ENCODE measurements at regions not wholly inside any gene's neighbourhood (a gene's known extent, or its start where the extent isn't known, plus 50 kb on each side); places are given as distances from the start of the nearest gene placed in this dataset.

DNA sequence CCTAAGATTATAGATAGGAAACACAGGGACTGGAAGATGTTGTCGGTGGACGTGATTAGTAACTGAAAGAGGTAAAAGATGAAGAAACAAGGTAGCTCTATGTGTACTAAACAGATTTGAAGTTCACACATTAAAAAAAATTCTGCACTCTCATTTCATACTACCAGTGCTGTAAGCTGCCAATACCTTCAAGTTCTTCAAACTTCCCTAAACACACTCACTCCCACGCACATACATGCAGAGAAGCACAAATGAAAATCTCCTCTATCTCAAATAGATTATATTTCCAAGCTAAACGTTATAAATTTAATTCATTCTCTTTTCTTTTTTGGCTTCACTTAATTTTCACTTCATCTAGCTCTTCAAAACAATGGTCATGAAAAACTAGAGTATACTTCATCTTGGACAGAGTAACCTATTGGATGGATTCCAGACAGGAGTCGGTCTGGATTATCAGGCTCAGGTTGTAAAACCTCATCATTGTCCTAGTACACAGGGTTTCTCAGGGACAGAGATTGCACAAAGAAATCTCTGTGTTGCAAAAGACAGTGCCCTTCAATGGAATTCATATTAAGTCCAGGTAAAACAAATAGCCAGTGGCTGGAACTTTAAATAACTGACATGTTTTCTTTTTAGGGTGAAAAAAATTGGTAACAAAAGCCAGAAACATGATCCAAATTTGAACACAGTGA is 408.1 kb upstream of the ZNF385D start (continued):
- TF ChIP-seq, protein P1, sequence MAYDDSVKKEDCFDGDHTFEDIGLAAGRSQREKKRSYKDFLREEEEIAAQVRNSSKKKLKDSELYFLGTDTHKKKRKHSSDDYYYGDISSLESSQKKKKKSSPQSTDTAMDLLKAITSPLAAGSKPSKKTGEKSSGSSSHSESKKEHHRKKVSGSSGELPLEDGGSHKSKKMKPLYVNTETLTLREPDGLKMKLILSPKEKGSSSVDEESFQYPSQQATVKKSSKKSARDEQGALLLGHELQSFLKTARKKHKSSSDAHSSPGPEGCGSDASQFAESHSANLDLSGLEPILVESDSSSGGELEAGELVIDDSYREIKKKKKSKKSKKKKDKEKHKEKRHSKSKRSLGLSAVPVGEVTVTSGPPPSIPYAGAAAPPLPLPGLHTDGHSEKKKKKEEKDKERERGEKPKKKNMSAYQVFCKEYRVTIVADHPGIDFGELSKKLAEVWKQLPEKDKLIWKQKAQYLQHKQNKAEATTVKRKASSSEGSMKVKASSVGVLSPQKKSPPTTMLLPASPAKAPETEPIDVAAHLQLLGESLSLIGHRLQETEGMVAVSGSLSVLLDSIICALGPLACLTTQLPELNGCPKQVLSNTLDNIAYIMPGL (CRISPR knock-in tag; IDR thresholded peaks at IDR 0.05; ENCODE audit: borderline replicate concordance): no peak
- no peak for TF ChIP-seq ZSCAN20 (CRISPR knock-in tag; IDR thresholded peaks at IDR 0.05)

DNA sequence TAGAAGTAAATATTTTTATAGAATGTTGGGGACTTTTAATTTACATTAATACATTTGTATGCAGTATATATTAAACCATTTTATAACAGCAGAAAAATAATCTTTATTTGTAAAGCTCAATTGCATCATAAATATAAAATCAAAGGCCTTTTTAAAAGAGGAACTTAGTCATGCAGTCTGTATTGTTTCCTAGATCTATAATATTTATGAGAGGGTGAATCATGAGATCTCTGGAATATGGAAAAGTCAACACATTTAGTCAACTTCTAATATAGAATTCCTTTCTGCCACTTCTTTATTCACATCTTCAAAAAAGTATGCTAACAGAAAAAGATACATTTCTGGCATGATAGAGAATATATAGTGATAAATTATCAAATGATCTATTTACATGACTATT is 410.3 kb upstream of the ZNF385D start:
- DNase-seq (ENCODE audit: low read depth in 1 of 2, low spot score in 1 of 2) (no peak), FAIRE-seq (no peak), ATAC-seq (no peak)
- POLR2A ChIA-PET: no interaction called here
- no peak overlapping the region for H3K4me3 ChIP-seq
- TF ChIP-seq ZSCAN20 (CRISPR knock-in tag; IDR thresholded peaks at IDR 0.05) (no peak), HDAC2 (IDR thresholded peaks at IDR 0.05) (no peak), MAFK (IDR thresholded peaks at IDR 0.05; ENCODE audit: partially characterized antibody) (no peak), SREBF2 (IDR thresholded peaks at IDR 0.05) (no peak), EP300 (IDR thresholded peaks at IDR 0.05) (no peak), ZNF302 (CRISPR knock-in tag; IDR thresholded peaks at IDR 0.05) (no peak)
- TF ChIP-seq, protein P2, sequence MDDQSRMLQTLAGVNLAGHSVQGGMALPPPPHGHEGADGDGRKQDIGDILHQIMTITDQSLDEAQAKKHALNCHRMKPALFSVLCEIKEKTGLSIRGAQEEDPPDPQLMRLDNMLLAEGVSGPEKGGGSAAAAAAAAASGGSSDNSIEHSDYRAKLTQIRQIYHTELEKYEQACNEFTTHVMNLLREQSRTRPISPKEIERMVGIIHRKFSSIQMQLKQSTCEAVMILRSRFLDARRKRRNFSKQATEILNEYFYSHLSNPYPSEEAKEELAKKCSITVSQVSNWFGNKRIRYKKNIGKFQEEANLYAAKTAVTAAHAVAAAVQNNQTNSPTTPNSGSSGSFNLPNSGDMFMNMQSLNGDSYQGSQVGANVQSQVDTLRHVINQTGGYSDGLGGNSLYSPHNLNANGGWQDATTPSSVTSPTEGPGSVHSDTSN (IDR thresholded peaks at IDR 0.05): no peak
- CTCF ChIA-PET: no interaction called here
- no peak overlapping the region for H3K27ac ChIP-seq
- no peak overlapping the region for H3K4me2 ChIP-seq
- H3K4me1 ChIP-seq: no peaks in the 10 kb centered on the region
- no peaks in the 10 kb centered on the region for H3K9me3 ChIP-seq

DNA sequence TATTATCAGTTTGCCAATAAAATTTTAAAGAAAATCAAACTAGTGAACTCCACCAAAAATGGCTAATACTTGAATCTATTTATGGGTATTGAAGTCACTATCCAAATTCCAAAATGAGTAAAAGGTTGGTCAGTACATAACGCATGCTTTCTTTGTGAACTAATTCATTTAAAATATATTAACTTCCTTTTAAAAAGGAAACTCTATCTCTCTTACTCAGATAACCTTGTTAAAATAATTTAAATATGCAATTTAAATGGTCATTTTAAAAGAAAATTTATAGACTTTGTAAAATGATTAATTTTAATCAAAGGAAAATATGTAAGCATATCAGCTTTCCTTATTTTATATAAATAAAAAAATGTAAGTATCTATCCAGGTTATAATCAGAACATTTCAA is 419.4 kb upstream of the ZNF385D start:
- no peak for FAIRE-seq
- Histone ChIP-seq H3K4me2 (no peak overlapping the region), H3K4me1 (no peaks in the 10 kb centered on the region), H3K27ac (no peak overlapping the region), H3K9me3 (no peaks in the 10 kb centered on the region), H3K4me3 (no peak overlapping the region)
- no peak for DNase-seq (ENCODE audit: low read depth in 1 of 2, low spot score in 1 of 2)
- no peak for ATAC-seq
- 44% methylated on average over 1 of the region's 1 CpG for WGBS (ENCODE audit: missing lambda C conversion rate)
- ChIA-PET POLR2A (no interaction called here), CTCF (no interaction called here)
- no peak for TF ChIP-seq ZC3H11A (IDR thresholded peaks at IDR 0.05)
- TF ChIP-seq, protein P3, sequence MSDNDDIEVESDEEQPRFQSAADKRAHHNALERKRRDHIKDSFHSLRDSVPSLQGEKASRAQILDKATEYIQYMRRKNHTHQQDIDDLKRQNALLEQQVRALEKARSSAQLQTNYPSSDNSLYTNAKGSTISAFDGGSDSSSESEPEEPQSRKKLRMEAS (IDR thresholded peaks at IDR 0.05): no peak
- no peak for TF ChIP-seq GATA3 (IDR thresholded peaks at IDR 0.05; ENCODE audit: borderline replicate concordance)
- no peak for TF ChIP-seq RAD21 (conservative IDR thresholded peaks at IDR 0.05 in 1 of 2, IDR thresholded peaks at IDR 0.05 in 1 of 2)
- no peak for TF ChIP-seq EP300 (IDR thresholded peaks at IDR 0.05)
- TF ChIP-seq, protein P4, sequence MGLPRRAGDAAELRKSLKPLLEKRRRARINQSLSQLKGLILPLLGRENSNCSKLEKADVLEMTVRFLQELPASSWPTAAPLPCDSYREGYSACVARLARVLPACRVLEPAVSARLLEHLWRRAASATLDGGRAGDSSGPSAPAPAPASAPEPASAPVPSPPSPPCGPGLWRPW (IDR thresholded peaks at IDR 0.05): no peak
- no peak for TF ChIP-seq RFX5 (IDR thresholded peaks at IDR 0.05)
- no peak for TF ChIP-seq JUN (IDR thresholded peaks at IDR 0.05)
- TF ChIP-seq MAFK (IDR thresholded peaks at IDR 0.05; ENCODE audit: partially characterized antibody): no peak
- no peak for TF ChIP-seq NFE2L2 (conservative IDR thresholded peaks at IDR 0.05; ENCODE audit: low read length)
- TF ChIP-seq, protein P5, sequence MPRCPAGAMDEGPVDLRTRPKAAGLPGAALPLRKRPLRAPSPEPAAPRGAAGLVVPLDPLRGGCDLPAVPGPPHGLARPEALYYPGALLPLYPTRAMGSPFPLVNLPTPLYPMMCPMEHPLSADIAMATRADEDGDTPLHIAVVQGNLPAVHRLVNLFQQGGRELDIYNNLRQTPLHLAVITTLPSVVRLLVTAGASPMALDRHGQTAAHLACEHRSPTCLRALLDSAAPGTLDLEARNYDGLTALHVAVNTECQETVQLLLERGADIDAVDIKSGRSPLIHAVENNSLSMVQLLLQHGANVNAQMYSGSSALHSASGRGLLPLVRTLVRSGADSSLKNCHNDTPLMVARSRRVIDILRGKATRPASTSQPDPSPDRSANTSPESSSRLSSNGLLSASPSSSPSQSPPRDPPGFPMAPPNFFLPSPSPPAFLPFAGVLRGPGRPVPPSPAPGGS (IDR thresholded peaks at IDR 0.05): no peak

DNA sequence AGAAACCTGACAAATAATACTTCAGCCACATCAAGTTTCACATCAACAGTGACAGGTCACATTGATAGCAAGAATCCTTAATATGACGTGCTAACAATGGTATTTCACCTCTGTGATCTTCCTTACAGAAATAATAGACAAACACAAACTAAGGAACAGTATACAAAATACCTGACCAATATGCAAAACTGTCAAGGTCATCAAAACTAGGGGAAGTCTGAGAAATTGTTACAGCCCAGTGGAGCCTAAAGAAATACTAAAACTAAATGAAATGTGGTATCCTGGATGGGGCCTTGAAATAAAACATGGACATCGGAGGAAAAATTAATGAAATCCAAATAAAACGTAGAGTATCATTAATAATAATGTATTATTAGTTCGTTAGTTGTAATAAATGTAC is 422.0 kb upstream of the ZNF385D start:
- POLR2A ChIA-PET: no interaction called here
- WGBS (ENCODE audit: missing lambda C conversion rate): 17% methylated on average over 4 of the region's 4 CpGs

More for the DNA sequence above, 422.0 kb upstream of the ZNF385D start:
- TF ChIP-seq MAZ (IDR thresholded peaks at IDR 0.05; ENCODE audit: borderline replicate concordance, low read depth, low read length): no peak
- TF ChIP-seq, protein P2 (IDR thresholded peaks at IDR 0.05): no peak
- peak; percentile 51 for TF ChIP-seq MAFK (IDR thresholded peaks at IDR 0.05; ENCODE audit: partially characterized antibody)
- H3K4me3 ChIP-seq: no peak overlapping the region
- H3K4me2 ChIP-seq: no peak overlapping the region
- FAIRE-seq (no peak), DNase-seq (ENCODE audit: low read depth in 1 of 2, low spot score in 1 of 2) (no peak), ATAC-seq (no peak)
- CTCF ChIA-PET: interaction anchor here (1.5 kb wide), 1 partner anchor 10 kb away, joined by 3 read pairs; no protein-coding TSS in a partner anchor
- H3K9me3 ChIP-seq: no peaks in the 10 kb centered on the region
- H3K27ac ChIP-seq: no peak overlapping the region
- no peaks in the 10 kb centered on the region for H3K4me1 ChIP-seq
